SK-N-SH treated with all-trans-retinoic acid at 6 μM for 48 hours (cell line): ENCODE measurements at regions not wholly inside any gene's neighbourhood (a gene's known extent, or its start where the extent isn't known, plus 50 kb on each side); places are given as distances from the start of the nearest gene placed in this dataset.

Source experiments
- ATAC-seq: fragments of 200-7000 bp; cut with Tn5 transposase; 3 replicates; pipeline ENCODE4 v1.9.1; 2020; ENCODE audit warnings: mild to moderate bottlenecking, moderate library complexity
- ARNTL ChIP-seq: fragments of 450-650 bp; formaldehyde crosslinking; IDR thresholded peaks from 2 replicates; pipeline ENCODE4 v1.5.0; 2020; ENCODE audit warnings: low read depth, mild to moderate bottlenecking, moderate library complexity, borderline replicate concordance
- BACH2 ChIP-seq: fragments of 250-450 bp; sonication (Bioruptor Pico); IDR thresholded peaks from 2 replicates; pipeline ENCODE4 v1.9.0; 2021; ENCODE audit warnings: mild to moderate bottlenecking, borderline replicate concordance
- CREB5 ChIP-seq: fragments of 250-450 bp; sonication (Bioruptor Pico); IDR thresholded peaks from 2 replicates; pipeline ENCODE4 v1.5.1; 2020; ENCODE audit warnings: low read depth, mild to moderate bottlenecking, moderate library complexity
- CSDC2 ChIP-seq: fragments of 250-450 bp; sonication (Bioruptor Pico); IDR thresholded peaks from 2 replicates; pipeline ENCODE4 v1.5.0; 2020; ENCODE audit warnings: mild to moderate bottlenecking, moderate library complexity
- CSRNP3 ChIP-seq: fragments of 250-450 bp; sonication (Bioruptor Pico); IDR thresholded peaks from 2 replicates; pipeline ENCODE4 v1.5.1; 2021; ENCODE audit warnings: mild to moderate bottlenecking, moderate library complexity
- ESRRG ChIP-seq: fragments of 250-450 bp; sonication (Bioruptor Pico); IDR thresholded peaks from 2 replicates; pipeline ENCODE4 v1.6.1; 2021; ENCODE audit warnings: mild to moderate bottlenecking
- GLIS3 ChIP-seq: fragments of 250-450 bp; sonication (Bioruptor Pico); IDR thresholded peaks from 2 replicates; pipeline ENCODE4 v1.5.0; 2020; ENCODE audit warnings: mild to moderate bottlenecking, moderate library complexity
- ISL1 ChIP-seq: fragments of 250-450 bp; sonication (Bioruptor Pico); IDR thresholded peaks from 2 replicates; pipeline ENCODE4 v2.1.2; 2022; ENCODE audit warnings: mild to moderate bottlenecking, moderate library complexity
- OSR1 ChIP-seq: fragments of 250-450 bp; sonication (Bioruptor Pico); IDR thresholded peaks from 2 replicates; pipeline ENCODE4 v1.8.0; 2022; ENCODE audit warnings: moderate library complexity, mild to moderate bottlenecking, inconsistent platforms
- PPARA ChIP-seq: fragments of 250-450 bp; sonication (Bioruptor Pico); IDR thresholded peaks from 2 replicates; pipeline ENCODE4 v1.5.0; 2020; ENCODE audit warnings: mild to moderate bottlenecking, borderline replicate concordance
- RARB ChIP-seq: fragments of 250-450 bp; sonication (Bioruptor Pico); IDR thresholded peaks from 2 replicates; pipeline ENCODE4 v1.8.0; 2021; ENCODE audit warnings: mild to moderate bottlenecking, moderate library complexity
- SNAI2 ChIP-seq: fragments of 250-450 bp; sonication (Bioruptor Pico); IDR thresholded peaks from 2 replicates; pipeline ENCODE4 v1.5.0; 2020; ENCODE audit warnings: mild to moderate bottlenecking, moderate library complexity
- TCF4 ChIP-seq: fragments of 250-450 bp; sonication (Bioruptor Pico); IDR thresholded peaks from 2 replicates; pipeline ENCODE4 v1.8.0; 2021; ENCODE audit warnings: mild to moderate bottlenecking, moderate library complexity, borderline replicate concordance
- TOX ChIP-seq: fragments of 250-450 bp; sonication (Bioruptor Pico); IDR thresholded peaks from 2 replicates; pipeline ENCODE4 v1.8.0; 2021; ENCODE audit warnings: mild to moderate bottlenecking, moderate library complexity, borderline replicate concordance
- ZFP30 ChIP-seq: fragments of 450-650 bp; formaldehyde crosslinking; IDR thresholded peaks from 2 replicates; pipeline ENCODE4 v1.5.0; 2022; ENCODE audit warnings: mild to moderate bottlenecking, moderate library complexity
- ZNF565 ChIP-seq: fragments of 450-650 bp; formaldehyde crosslinking; conservative IDR thresholded peaks from 2 replicates; pipeline ENCODE4 v1.5.0; 2020; ENCODE audit warnings: low read depth, mild to moderate bottlenecking, moderate library complexity
- ZNF70 ChIP-seq: fragments of 450-650 bp; formaldehyde crosslinking; IDR thresholded peaks from 2 replicates; pipeline ENCODE4 v1.5.0; 2020; ENCODE audit warnings: mild to moderate bottlenecking, moderate library complexity
- ZNF8 ChIP-seq: fragments of 450-650 bp; formaldehyde crosslinking; IDR thresholded peaks from 2 replicates; pipeline ENCODE4 v1.5.0; 2020; ENCODE audit warnings: mild to moderate bottlenecking, moderate library complexity
- TF ChIP-seq, protein P1 (sequence below): fragments of 250-450 bp; sonication (Bioruptor Pico); IDR thresholded peaks from 2 replicates; pipeline ENCODE4 v1.8.0; 2021; ENCODE audit warnings: low read depth, mild to moderate bottlenecking, moderate library complexity, borderline replicate concordance
- TF ChIP-seq, protein P2 (sequence below): fragments of 250-450 bp; sonication (Bioruptor Pico); IDR thresholded peaks from 2 replicates; pipeline ENCODE4 v1.8.0; 2020; ENCODE audit warnings: mild to moderate bottlenecking, moderate library complexity, borderline replicate concordance

DNA sequence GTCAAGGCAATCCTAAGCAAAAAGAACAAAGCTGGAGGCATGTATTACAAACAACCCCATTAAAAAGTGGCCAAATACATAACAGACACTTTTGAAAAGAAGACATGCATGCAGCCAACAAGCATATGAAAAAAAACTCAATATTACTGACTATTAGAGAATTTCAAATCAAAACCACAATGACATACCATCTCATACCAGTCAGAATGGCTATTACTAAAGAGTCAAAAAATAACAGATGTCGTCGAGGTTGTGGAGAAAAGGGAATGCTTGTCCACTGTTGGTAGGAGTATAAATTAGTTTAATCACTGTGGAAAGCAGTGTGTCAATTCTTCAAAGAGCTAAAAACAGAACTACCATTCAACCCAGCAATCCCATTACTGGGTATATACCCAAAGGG lies 604.6 kb upstream of the GRIA3 start:
- no peak for TF ChIP-seq CSDC2 (CRISPR knock-in tag)
- no peak for TF ChIP-seq ESRRG
- TF ChIP-seq, protein P1, sequence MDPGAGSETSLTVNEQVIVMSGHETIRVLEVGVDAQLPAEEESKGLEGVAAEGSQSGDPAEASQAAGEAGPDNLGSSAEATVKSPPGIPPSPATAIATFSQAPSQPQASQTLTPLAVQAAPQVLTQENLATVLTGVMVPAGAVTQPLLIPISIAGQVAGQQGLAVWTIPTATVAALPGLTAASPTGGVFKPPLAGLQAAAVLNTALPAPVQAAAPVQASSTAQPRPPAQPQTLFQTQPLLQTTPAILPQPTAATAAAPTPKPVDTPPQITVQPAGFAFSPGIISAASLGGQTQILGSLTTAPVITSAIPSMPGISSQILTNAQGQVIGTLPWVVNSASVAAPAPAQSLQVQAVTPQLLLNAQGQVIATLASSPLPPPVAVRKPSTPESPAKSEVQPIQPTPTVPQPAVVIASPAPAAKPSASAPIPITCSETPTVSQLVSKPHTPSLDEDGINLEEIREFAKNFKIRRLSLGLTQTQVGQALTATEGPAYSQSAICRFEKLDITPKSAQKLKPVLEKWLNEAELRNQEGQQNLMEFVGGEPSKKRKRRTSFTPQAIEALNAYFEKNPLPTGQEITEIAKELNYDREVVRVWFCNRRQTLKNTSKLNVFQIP = no peak
- no peak for TF ChIP-seq GLIS3 (CRISPR knock-in tag)
- no peak for TF ChIP-seq BACH2 (CRISPR knock-in tag)
- TF ChIP-seq RARB (CRISPR knock-in tag) = no peak
- no peak for TF ChIP-seq ZNF8 (CRISPR knock-in tag)
- no peak for ATAC-seq

DNA sequence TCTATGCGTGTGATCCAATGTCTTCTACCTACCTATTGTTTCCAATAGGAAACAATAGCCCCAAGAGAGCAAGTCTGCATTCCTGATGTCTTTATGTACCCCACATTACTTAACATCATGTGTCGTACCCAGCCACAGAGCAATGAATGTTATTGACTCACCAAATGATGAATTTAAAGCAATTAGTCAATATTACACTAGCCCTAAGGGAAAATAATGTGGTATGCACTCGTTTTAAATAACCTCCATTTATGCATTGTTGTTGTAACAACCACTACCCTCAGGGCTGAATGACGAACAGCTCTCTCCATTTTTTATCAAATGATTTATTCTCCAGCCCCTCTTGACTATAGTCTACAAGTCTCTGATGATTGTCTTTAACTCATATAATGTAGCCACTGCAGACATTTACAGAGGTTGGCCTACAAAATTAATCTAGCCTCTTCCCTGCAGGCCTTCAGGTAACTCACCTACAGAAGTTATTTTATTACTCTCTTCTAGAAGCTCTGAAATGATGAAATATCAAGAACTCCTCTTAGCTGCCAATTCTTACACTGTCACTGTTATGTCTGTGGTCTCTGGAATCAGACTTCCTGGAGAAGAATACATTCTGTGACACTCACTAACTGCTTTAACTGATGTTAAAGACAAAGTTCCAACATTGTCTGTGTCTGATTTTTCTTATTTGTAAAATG lies 601.7 kb upstream of the GRIA3 start:
- TF ChIP-seq SNAI2 (CRISPR knock-in tag) (no peak), OSR1 (CRISPR knock-in tag) (no peak), ISL1 (CRISPR knock-in tag) (no peak), ARNTL (CRISPR knock-in tag) (no peak), PPARA (CRISPR knock-in tag) (no peak), GLIS3 (CRISPR knock-in tag) (no peak), ZFP30 (CRISPR knock-in tag) (no peak), RARB (CRISPR knock-in tag) (no peak), ZNF565 (no peak), ESRRG (no peak)
- TF ChIP-seq, protein P1 = no peak
- TF ChIP-seq, protein P2, sequence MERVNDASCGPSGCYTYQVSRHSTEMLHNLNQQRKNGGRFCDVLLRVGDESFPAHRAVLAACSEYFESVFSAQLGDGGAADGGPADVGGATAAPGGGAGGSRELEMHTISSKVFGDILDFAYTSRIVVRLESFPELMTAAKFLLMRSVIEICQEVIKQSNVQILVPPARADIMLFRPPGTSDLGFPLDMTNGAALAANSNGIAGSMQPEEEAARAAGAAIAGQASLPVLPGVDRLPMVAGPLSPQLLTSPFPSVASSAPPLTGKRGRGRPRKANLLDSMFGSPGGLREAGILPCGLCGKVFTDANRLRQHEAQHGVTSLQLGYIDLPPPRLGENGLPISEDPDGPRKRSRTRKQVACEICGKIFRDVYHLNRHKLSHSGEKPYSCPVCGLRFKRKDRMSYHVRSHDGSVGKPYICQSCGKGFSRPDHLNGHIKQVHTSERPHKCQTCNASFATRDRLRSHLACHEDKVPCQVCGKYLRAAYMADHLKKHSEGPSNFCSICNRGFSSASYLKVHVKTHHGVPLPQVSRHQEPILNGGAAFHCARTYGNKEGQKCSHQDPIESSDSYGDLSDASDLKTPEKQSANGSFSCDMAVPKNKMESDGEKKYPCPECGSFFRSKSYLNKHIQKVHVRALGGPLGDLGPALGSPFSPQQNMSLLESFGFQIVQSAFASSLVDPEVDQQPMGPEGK (CRISPR knock-in tag) = no peak
- no peak for ATAC-seq

DNA sequence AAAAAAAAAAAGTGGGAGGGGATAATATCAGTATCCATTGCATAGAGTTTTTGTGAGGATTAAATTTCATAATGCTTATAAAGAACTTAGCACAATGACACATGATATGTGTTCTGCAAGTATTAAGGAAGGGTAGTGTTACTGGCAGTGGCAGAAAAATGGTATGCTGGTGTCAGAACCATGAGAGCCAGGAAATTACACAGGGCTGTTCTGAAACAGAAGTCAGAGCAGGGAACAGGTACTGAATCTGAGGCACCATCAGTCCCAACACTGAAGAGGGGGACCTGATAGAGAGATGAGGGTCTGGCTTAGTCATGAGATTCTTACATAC lies 601.1 kb upstream of the GRIA3 start:
- no peak for TF ChIP-seq ARNTL (CRISPR knock-in tag)
- TF ChIP-seq ZFP30 (CRISPR knock-in tag) = no peak
- TF ChIP-seq PPARA (CRISPR knock-in tag) = no peak
- no peak for ATAC-seq

DNA sequence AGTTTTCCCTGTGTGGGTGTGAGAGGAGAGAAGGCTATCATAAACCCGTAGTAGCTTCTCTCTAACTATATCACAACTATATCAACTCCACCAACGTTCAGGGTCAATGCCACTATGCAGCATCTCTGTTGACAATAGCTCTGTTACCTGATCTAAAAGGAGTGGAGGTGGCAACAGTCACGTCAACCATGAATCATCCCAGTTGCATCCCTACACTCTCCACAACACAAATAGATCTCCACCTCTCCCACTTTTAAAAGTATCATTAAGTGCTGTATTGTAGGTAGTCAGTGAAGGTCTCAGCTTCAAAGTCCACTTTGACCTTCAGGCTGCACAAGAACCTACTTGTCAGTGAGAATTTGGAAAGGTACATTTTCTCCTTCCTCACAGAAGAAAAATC lies 600.5 kb upstream of the GRIA3 start:
- no peak for ATAC-seq
- no peak for TF ChIP-seq GLIS3 (CRISPR knock-in tag)
- no peak for TF ChIP-seq ARNTL (CRISPR knock-in tag)
- no peak for TF ChIP-seq CREB5
- no peak for TF ChIP-seq ZNF70 (CRISPR knock-in tag)
- TF ChIP-seq, protein P1 = no peak
- no peak for TF ChIP-seq TCF4 (CRISPR knock-in tag)

GRCh38 chrX:122584981-122585380 lies 599.1 kb upstream of the GRIA3 start:
- no peak for ATAC-seq
- TF ChIP-seq GLIS3 (CRISPR knock-in tag) (no peak), ESRRG (no peak), RARB (CRISPR knock-in tag) (no peak), ZNF70 (CRISPR knock-in tag) (no peak), CSDC2 (CRISPR knock-in tag) (no peak), SNAI2 (CRISPR knock-in tag) (no peak), TOX (CRISPR knock-in tag) (no peak), CSRNP3 (CRISPR knock-in tag) (no peak), ISL1 (CRISPR knock-in tag) (no peak)
- TF ChIP-seq, protein P1 = no peak
- TF ChIP-seq, protein P2 (CRISPR knock-in tag) = no peak
